Peyer's patch (tissue), 4 donors: ENCODE measurements at regions not wholly inside any gene's neighbourhood (a gene's known extent, or its start where the extent isn't known, plus 50 kb on each side); places are given as distances from the start of the nearest gene placed in this dataset.

Experiments used
- POLR2A ChIP-seq, 2 donors: fragments of 450-650 bp; IDR thresholded peaks; one replicate each; pipeline ENCODE4 v1.5.1; 2017; ENCODE audit warnings: antibody characterized with exemption in 2 of 2, mild to moderate bottlenecking in 2 of 2, moderate library complexity in 2 of 2
- TF ChIP-seq, protein P1 (sequence below), 6 experiments: fragments of 450-650 bp in 4 of 6; fragments of 200-600 bp in 2 of 6; sonication (generic) in 1 of 6; IDR thresholded peaks; one replicate each; pipeline ENCODE4 v1.5.1; 2017 to 2019; ENCODE audit warnings: antibody characterized with exemption in 6 of 6, mild to moderate bottlenecking in 3 of 6, moderate library complexity in 1 of 6

DNA sequence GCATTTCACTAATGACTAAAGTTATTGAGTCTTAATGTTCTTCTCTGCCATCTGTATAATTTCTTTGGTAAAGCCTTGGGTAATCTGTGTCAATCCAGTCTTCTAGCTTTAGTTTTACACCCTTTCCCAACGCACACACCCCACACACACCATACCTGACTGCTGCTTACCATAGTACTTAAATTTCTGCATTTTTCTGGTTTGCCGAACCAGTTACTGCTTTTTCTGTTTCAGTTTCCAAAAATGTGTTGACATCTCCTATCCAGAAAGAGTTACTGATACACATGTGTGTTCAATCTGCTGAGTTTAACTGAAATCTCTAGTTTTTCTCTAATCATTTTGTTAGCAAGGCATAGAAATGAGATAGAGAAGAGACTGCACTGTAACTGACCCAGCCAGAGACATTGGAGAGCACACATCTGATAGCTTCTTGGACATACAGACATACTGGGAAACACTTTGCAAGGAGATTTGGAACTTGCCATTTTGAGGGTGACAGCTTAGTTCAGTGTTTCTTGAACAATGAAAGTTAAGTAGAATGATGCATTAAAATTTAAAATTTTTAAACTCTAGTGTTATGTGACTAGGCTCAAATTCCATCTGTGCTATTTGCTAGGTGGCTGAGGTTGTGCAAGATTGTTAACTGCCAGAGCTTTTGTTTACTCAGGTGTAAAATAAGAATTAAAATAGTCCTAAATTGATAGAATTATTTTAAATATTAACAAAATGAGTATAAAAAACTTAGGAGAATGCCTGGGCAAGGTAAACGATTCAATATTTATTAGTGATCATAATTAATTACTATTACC, 807.6 kb downstream of the DNAJB9 start:
- TF ChIP-seq POLR2A (IDR thresholded peaks at IDR 0.05), result no peak
- TF ChIP-seq, protein P1, sequence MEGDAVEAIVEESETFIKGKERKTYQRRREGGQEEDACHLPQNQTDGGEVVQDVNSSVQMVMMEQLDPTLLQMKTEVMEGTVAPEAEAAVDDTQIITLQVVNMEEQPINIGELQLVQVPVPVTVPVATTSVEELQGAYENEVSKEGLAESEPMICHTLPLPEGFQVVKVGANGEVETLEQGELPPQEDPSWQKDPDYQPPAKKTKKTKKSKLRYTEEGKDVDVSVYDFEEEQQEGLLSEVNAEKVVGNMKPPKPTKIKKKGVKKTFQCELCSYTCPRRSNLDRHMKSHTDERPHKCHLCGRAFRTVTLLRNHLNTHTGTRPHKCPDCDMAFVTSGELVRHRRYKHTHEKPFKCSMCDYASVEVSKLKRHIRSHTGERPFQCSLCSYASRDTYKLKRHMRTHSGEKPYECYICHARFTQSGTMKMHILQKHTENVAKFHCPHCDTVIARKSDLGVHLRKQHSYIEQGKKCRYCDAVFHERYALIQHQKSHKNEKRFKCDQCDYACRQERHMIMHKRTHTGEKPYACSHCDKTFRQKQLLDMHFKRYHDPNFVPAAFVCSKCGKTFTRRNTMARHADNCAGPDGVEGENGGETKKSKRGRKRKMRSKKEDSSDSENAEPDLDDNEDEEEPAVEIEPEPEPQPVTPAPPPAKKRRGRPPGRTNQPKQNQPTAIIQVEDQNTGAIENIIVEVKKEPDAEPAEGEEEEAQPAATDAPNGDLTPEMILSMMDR (IDR thresholded peaks at IDR 0.05), result no peak
